H9 (cell line): ENCODE measurements at regions not wholly inside any gene's neighbourhood (a gene's known extent, or its start where the extent isn't known, plus 50 kb on each side); places are given as distances from the start of the nearest gene placed in this dataset.

Experiments used
- DNase-seq: peaks from one replicate; pipeline ENCODE4 v3.0.0-alpha.2; 2017
- H2AFZ ChIP-seq: one replicate; pipeline ENCODE4 v1.6.1; 2013; ENCODE audit warnings: mild to moderate bottlenecking, low read length, control low read depth, moderate library complexity
- H2AK5ac ChIP-seq: 2 replicates; pipeline ENCODE4 v1.6.1; 2013; ENCODE audit warnings: low read length, control low read depth, mixed read lengths; ENCODE audit not compliant: insufficient read length
- H2BK120ac ChIP-seq: one replicate; pipeline ENCODE4 v1.6.1; 2013; ENCODE audit warnings: low read depth, mild to moderate bottlenecking, low read length, control low read depth, inconsistent platforms; ENCODE audit not compliant: poor library complexity, severe bottlenecking
- H2BK12ac ChIP-seq: 2 replicates; pipeline ENCODE4 v1.6.1; 2013; ENCODE audit warnings: low read length, control low read depth, mixed read lengths, low read depth; ENCODE audit not compliant: insufficient read length
- H2BK15ac ChIP-seq: 2 replicates; pipeline ENCODE4 v1.6.1; 2013; ENCODE audit warnings: low read depth, low read length, control low read depth
- H2BK20ac ChIP-seq: one replicate; pipeline ENCODE4 v1.6.1; 2013; ENCODE audit warnings: low read depth, mild to moderate bottlenecking, low read length, control low read depth, inconsistent platforms; ENCODE audit not compliant: poor library complexity, severe bottlenecking
- H2BK5ac ChIP-seq: 2 replicates; pipeline ENCODE4 v1.6.1; 2013; ENCODE audit warnings: low read length, control low read depth, mixed read lengths; ENCODE audit not compliant: insufficient read length
- H3K14ac ChIP-seq: 2 replicates; pipeline ENCODE4 v1.6.1; 2013; ENCODE audit warnings: low read length, control low read depth; ENCODE audit not compliant: insufficient read depth
- H3K18ac ChIP-seq: 2 replicates; pipeline ENCODE4 v1.6.1; 2013; ENCODE audit warnings: low read depth, mild to moderate bottlenecking, mixed read lengths, low read length, control low read depth; ENCODE audit not compliant: insufficient read length
- H3K23ac ChIP-seq: 2 replicates; pipeline ENCODE4 v1.6.1; 2013; ENCODE audit warnings: low read length, control low read depth, mixed read lengths, low read depth; ENCODE audit not compliant: insufficient read length
- H3K23me2 ChIP-seq: 2 replicates; pipeline ENCODE4 v1.6.1; 2013; ENCODE audit warnings: low read depth, mild to moderate bottlenecking, mixed read lengths, low read length, control low read depth; ENCODE audit not compliant: insufficient read length, poor library complexity, severe bottlenecking
- H3K27ac ChIP-seq: 2 replicates; pipeline ENCODE4 v1.5.1; 2013; ENCODE audit warnings: low read length, control low read depth, mixed read lengths, low read depth; ENCODE audit not compliant: insufficient read length
- H3K27me3 ChIP-seq: 2 replicates; pipeline ENCODE4 v1.6.1; 2013; ENCODE audit warnings: low read length, control low read depth, inconsistent platforms; ENCODE audit not compliant: insufficient read depth
- H3K4ac ChIP-seq: 2 replicates; pipeline ENCODE4 v1.6.1; 2013; ENCODE audit warnings: low read depth, mild to moderate bottlenecking, control low read depth, inconsistent platforms, low read length, moderate library complexity
- H3K4me1 ChIP-seq: 2 replicates; pipeline ENCODE4 v1.6.1; 2013; ENCODE audit warnings: low read length, control low read depth, inconsistent platforms; ENCODE audit not compliant: insufficient read depth
- H3K4me2 ChIP-seq: 2 replicates; pipeline ENCODE4 v1.6.1; 2013; ENCODE audit warnings: low read length, control low read depth, mixed read lengths; ENCODE audit not compliant: insufficient read length, insufficient read depth
- H3K56ac ChIP-seq: 2 replicates; pipeline ENCODE4 v1.6.1; 2013; ENCODE audit warnings: low read depth, mild to moderate bottlenecking, mixed read lengths, low read length, control low read depth; ENCODE audit not compliant: insufficient read length
- H3K79me1 ChIP-seq: 2 replicates; pipeline ENCODE4 v1.6.1; 2013; ENCODE audit warnings: low read depth, mild to moderate bottlenecking, moderate library complexity, low read length, control low read depth, inconsistent platforms; ENCODE audit not compliant: insufficient read depth, poor library complexity, severe bottlenecking
- H3K79me2 ChIP-seq: 2 replicates; pipeline ENCODE4 v1.6.1; 2013; ENCODE audit warnings: low read length, control low read depth, inconsistent platforms; ENCODE audit not compliant: insufficient read depth
- H3K9ac ChIP-seq: 2 replicates; pipeline ENCODE4 v1.6.1; 2013; ENCODE audit warnings: low read length, control low read depth, mixed read lengths; ENCODE audit not compliant: insufficient read length; ENCODE audit errors: extremely low read depth
- H3K9me3 ChIP-seq: one replicate; pipeline ENCODE4 v1.6.1; 2013; ENCODE audit warnings: low read depth, low read length, inconsistent platforms; ENCODE audit not compliant: control insufficient read depth
- H3T11ph ChIP-seq: one replicate; pipeline ENCODE4 v1.6.1; 2013; ENCODE audit warnings: mild to moderate bottlenecking, low read length, control low read depth, inconsistent platforms
- H4K20me1 ChIP-seq: one replicate; pipeline ENCODE4 v1.6.1; 2013; ENCODE audit not compliant: control insufficient read depth, insufficient read length, insufficient read depth
- H4K5ac ChIP-seq: 2 replicates; pipeline ENCODE4 v1.6.1; 2013; ENCODE audit warnings: low read depth, mild to moderate bottlenecking, mixed read lengths, low read length, control low read depth; ENCODE audit not compliant: insufficient read length
- H4K8ac ChIP-seq: replicated peaks from 2 replicates; pipeline ENCODE4 v1.6.1; 2013; ENCODE audit warnings: low read length, control low read depth, mixed read lengths, low read depth; ENCODE audit not compliant: insufficient read length
- H4K91ac ChIP-seq: 2 replicates; pipeline ENCODE4 v1.6.1; 2013; ENCODE audit warnings: low read depth, mild to moderate bottlenecking, moderate library complexity, mixed read lengths, low read length, control low read depth; ENCODE audit not compliant: insufficient read length
- H3K27ac Mint-ChIP-seq, 3 experiments: 2 replicates in 2 of 3; 3 replicates in 1 of 3; pipeline ENCODE4 v1.8.0; 2020 to 2021; ENCODE audit warnings: mixed read lengths in 3 of 3, mild to moderate bottlenecking in 1 of 3, moderate library complexity in 1 of 3
- H3K27me3 Mint-ChIP-seq: 2 replicates; pipeline ENCODE4 v1.8.0; 2021; ENCODE audit warnings: low read depth, mild to moderate bottlenecking, moderate library complexity, mixed read lengths
- H3K36me3 Mint-ChIP-seq, 3 experiments: 2 replicates in 2 of 3; 3 replicates in 1 of 3; pipeline ENCODE4 v1.8.0; 2020 to 2021; ENCODE audit warnings: low read depth in 3 of 3, mixed read lengths in 3 of 3; ENCODE audit not compliant: insufficient read depth in 1 of 3
- H3K4me1 Mint-ChIP-seq, 2 experiments: 2 replicates each; pipeline ENCODE4 v1.8.0; 2020; ENCODE audit warnings: mixed read lengths in 2 of 2
- H3K4me3 Mint-ChIP-seq, 2 experiments: 2 replicates in 1 of 2; 3 replicates in 1 of 2; pipeline ENCODE4 v1.8.0; 2020 to 2021; ENCODE audit warnings: mild to moderate bottlenecking in 2 of 2, mixed read lengths in 2 of 2, moderate library complexity in 1 of 2
- H3K9me3 Mint-ChIP-seq, 2 experiments: 2 replicates in 1 of 2; 3 replicates in 1 of 2; pipeline ENCODE4 v1.8.0; 2020; ENCODE audit warnings: mild to moderate bottlenecking in 2 of 2, mixed read lengths in 2 of 2, moderate library complexity in 1 of 2
- WGBS: extraction: QIAGEN DNeasy Blood & Tissue Kit; methylation state at CpG from one replicate; pipeline ENCODE4 v1.1.7; 2013; ENCODE audit warnings: missing lambda C conversion rate, low lambda C conversion rate, mixed read lengths; ENCODE audit not compliant: insufficient read length; ENCODE audit errors: extremely low coverage; 5-methylcytosine and 5-hydroxymethylcytosine counted together
- TF ChIP-seq, protein P1 (sequence below): fragments of 200-600 bp; sonication (generic); conservative IDR thresholded peaks from 3 replicates; pipeline ENCODE4 v1.8.0; 2021; ENCODE audit warnings: antibody characterized with exemption, mild to moderate bottlenecking

DNA sequence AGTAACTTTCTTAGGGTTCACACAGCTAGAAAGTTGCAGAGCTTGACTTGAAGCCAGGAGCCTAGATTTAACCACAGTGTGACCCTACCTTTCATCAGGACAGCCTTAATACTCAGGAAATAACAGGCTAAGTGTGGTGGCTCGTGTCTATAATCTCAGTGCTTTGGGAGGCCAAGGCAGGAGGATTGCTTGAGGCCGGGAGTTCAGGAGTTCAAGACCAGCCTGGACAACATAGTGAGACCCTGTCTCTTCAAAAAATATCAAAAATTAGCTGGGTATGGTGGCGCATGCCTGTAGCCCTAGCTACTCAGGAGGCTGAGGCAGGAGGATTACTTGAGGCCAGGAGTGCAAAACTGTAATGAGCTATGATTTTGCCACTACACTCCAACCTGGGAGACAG, 681.1 kb downstream of the MAT2B start:
- Histone ChIP-seq H3K27ac (no peak overlapping the region), H3K14ac (no peak overlapping the region), H3K56ac (no peak overlapping the region), H4K5ac (no peak overlapping the region), H3K4me2 (no peak overlapping the region), H3T11ph (no peak overlapping the region), H3K79me1 (no peaks in the 10 kb centered on the region), H3K27me3 (no peaks in the 10 kb centered on the region), H3K4ac (no peak overlapping the region), H4K8ac (no peak overlapping the region), H3K4me1 (peaks cover 7% of the 10 kb centered on the region; the same call in 1 of the 2 replicates), H3K23me2 (no peaks in the 10 kb centered on the region), H2AK5ac (no peak overlapping the region), H3K18ac (no peak overlapping the region), H2AFZ (no peak overlapping the region), H3K79me2 (no peaks in the 10 kb centered on the region), H2BK12ac (no peak overlapping the region), H4K20me1 (no peaks in the 10 kb centered on the region), H3K9me3 (no peaks in the 10 kb centered on the region), H2BK5ac (no peak overlapping the region), H4K91ac (no peak overlapping the region), H2BK20ac (no peak overlapping the region), H2BK15ac (no peak overlapping the region), H2BK120ac (no peak overlapping the region), H3K9ac (no peak overlapping the region), H3K23ac (no peak overlapping the region)
- H3K27ac Mint-ChIP-seq: no peak overlapping the region
- H3K27me3 Mint-ChIP-seq: no peaks in the 10 kb centered on the region
- no peak overlapping the region for H3K4me3 Mint-ChIP-seq
- DNase-seq: no peak
- no peaks in the 10 kb centered on the region for H3K36me3 Mint-ChIP-seq
- no CpG with 5 or more reads among the region's 3 CpGs for WGBS
- TF ChIP-seq, protein P1, sequence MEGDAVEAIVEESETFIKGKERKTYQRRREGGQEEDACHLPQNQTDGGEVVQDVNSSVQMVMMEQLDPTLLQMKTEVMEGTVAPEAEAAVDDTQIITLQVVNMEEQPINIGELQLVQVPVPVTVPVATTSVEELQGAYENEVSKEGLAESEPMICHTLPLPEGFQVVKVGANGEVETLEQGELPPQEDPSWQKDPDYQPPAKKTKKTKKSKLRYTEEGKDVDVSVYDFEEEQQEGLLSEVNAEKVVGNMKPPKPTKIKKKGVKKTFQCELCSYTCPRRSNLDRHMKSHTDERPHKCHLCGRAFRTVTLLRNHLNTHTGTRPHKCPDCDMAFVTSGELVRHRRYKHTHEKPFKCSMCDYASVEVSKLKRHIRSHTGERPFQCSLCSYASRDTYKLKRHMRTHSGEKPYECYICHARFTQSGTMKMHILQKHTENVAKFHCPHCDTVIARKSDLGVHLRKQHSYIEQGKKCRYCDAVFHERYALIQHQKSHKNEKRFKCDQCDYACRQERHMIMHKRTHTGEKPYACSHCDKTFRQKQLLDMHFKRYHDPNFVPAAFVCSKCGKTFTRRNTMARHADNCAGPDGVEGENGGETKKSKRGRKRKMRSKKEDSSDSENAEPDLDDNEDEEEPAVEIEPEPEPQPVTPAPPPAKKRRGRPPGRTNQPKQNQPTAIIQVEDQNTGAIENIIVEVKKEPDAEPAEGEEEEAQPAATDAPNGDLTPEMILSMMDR: no peak
- no peaks in the 10 kb centered on the region for H3K9me3 Mint-ChIP-seq
- H3K4me1 Mint-ChIP-seq: peaks cover 37 to 41% of the 10 kb centered on the region in 2 experiments
